HCT116 (cell line): ENCODE measurements at regions not wholly inside any gene's neighbourhood (a gene's known extent, or its start where the extent isn't known, plus 50 kb on each side); places are given as distances from the start of the nearest gene placed in this dataset.

Experiments used
- ATAC-seq: fragments of 200-7000 bp; cut with Tn5 transposase; 2 replicates; pipeline ENCODE4 v1.9.1; 2020; ENCODE audit warnings: mild to moderate bottlenecking, moderate library complexity
- BruUV-seq: library from RNA; stranded (reverse); fragments of 400-500 nt; replicated peaks from 2 replicates; lab custom pipeline; 2021; lab: Mats Ljungman, UMichigan
- CTCF ChIA-PET: fragments of 300-600 bp; sonication (Branson Sonifier 250); formaldehyde crosslinking; loops from one replicate; lab custom pipeline; 2021; ENCODE audit warnings: antibody characterized with exemption; lab: Charles Lee
- POLR2A ChIA-PET: fragments of 300-600, 350-600 bp; sonication (Branson Sonifier 250); formaldehyde crosslinking; loops from one replicate; lab custom pipeline; 2021; ENCODE audit warnings: antibody characterized with exemption; lab: Charles Lee
- RAD21 ChIA-PET, 2 experiments: fragments of 300-600 bp; sonication (Branson Sonifier 250); formaldehyde crosslinking; loops; one replicate each; lab custom pipeline; 2023; ENCODE audit warnings: low total read pairs in 2 of 2; ENCODE audit not compliant: uncharacterized antibody in 2 of 2, unreplicated experiment in 2 of 2, low non-redundant PET in 1 of 2; lab: Charles Lee
- DNase-seq: peaks from one replicate; pipeline ENCODE4 v3.0.0-alpha.2; 2010; ENCODE audit warnings: low read depth, low spot score
- H2AFZ ChIP-seq: fragments of 200-600 bp; shearing (Covaris generic), sonication (generic); 2 replicates; pipeline ENCODE4 v1.6.1; 2017; ENCODE audit warnings: low read depth, mixed run types, mixed read lengths, antibody characterized with exemption, low read length; ENCODE audit not compliant: poor library complexity, severe bottlenecking
- H3K27ac ChIP-seq: 2 replicates; pipeline ENCODE4 v1.5.1; 2012; ENCODE audit warnings: low read depth, low read length
- H3K27me3 ChIP-seq: fragments of 200-600 bp; sonication (generic); 2 replicates; pipeline ENCODE4 v1.6.1; 2016; ENCODE audit warnings: mixed run types, low read length, mixed read lengths; ENCODE audit not compliant: insufficient read depth
- H3K36me3 ChIP-seq, 2 experiments: fragments of 200-500 bp in 1 of 2; fragments of 200-600 bp in 1 of 2; sonication (Bioruptor generic) in 1 of 2; sonication (generic) in 1 of 2; 2 replicates each; pipeline versions ENCODE4 v1.5.1 to v1.6.1; 2014 to 2016; ENCODE audit warnings: low read length in 2 of 2, inconsistent platforms in 1 of 2, mixed read lengths in 1 of 2, mixed run types in 1 of 2; ENCODE audit not compliant: insufficient read depth in 2 of 2, control insufficient read depth in 1 of 2
- H3K4me1 ChIP-seq, 2 experiments: fragments of 200-600 bp in 1 of 2; sonication (generic) in 1 of 2; 2 replicates each; pipeline versions ENCODE4 v1.5.1 to v1.6.1; 2012 to 2017; ENCODE audit warnings: low read length in 2 of 2, inconsistent platforms in 1 of 2, mild to moderate bottlenecking in 1 of 2, mixed read lengths in 1 of 2, mixed run types in 1 of 2, moderate library complexity in 1 of 2; ENCODE audit not compliant: insufficient read depth in 2 of 2, control insufficient read depth in 1 of 2
- H3K4me2 ChIP-seq: fragments of 200-600 bp; sonication (generic); 2 replicates; pipeline ENCODE4 v1.6.1; 2017; ENCODE audit warnings: mixed run types, low read length, mixed read lengths
- H3K4me3 ChIP-seq, 2 experiments: fragments of 200-600 bp in 1 of 2; sonication (generic) in 1 of 2; replicated peaks in 1 of 2; 2 replicates each; pipeline ENCODE4 v1.5.1; 2011 to 2016; ENCODE audit warnings: low read length in 2 of 2, control low read depth in 1 of 2, low read depth in 1 of 2, mild to moderate bottlenecking in 1 of 2, mixed read lengths in 1 of 2, mixed run types in 1 of 2
- H3K79me2 ChIP-seq: fragments of 200-600 bp; sonication (generic); 2 replicates; pipeline ENCODE4 v1.6.1; 2017; ENCODE audit warnings: mild to moderate bottlenecking, mixed run types, low read length, moderate library complexity, mixed read lengths; ENCODE audit not compliant: insufficient read depth
- H3K9ac ChIP-seq: fragments of 200-600 bp; sonication (generic); 2 replicates; pipeline ENCODE4 v1.6.1; 2016; ENCODE audit warnings: low read length, mixed read lengths
- H3K9me2 ChIP-seq: fragments of 200-600 bp; sonication (generic), shearing (Covaris generic); 2 replicates; pipeline ENCODE4 v1.6.1; 2017; ENCODE audit warnings: mixed run types, mild to moderate bottlenecking, moderate library complexity; ENCODE audit not compliant: insufficient read depth
- H3K9me3 ChIP-seq, 2 experiments: fragments of 200-500 bp in 1 of 2; fragments of 200-600 bp in 1 of 2; sonication (Bioruptor generic) in 1 of 2; sonication (generic) in 1 of 2; 2 replicates each; pipeline ENCODE4 v1.6.1; 2014 to 2017; ENCODE audit warnings: low read length in 2 of 2, mixed read lengths in 2 of 2, inconsistent platforms in 1 of 2, low read depth in 1 of 2, mild to moderate bottlenecking in 1 of 2, mixed run types in 1 of 2, moderate library complexity in 1 of 2; ENCODE audit not compliant: control insufficient read depth in 1 of 2, insufficient read depth in 1 of 2
- H4K20me1 ChIP-seq: fragments of 200-600 bp; sonication (generic), shearing (Covaris generic); 2 replicates; pipeline ENCODE4 v1.6.1; 2017; ENCODE audit warnings: mixed run types, mild to moderate bottlenecking, moderate library complexity; ENCODE audit not compliant: insufficient read depth
- CBX3 ChIP-seq: IDR thresholded peaks from 2 replicates; pipeline ENCODE4 v1.6.1; 2012; ENCODE audit warnings: low read depth
- CTCF ChIP-seq, 3 experiments: fragments of 200-600 bp in 1 of 3; sonication (generic) in 1 of 3; IDR thresholded peaks in 2 of 3; conservative IDR thresholded peaks in 1 of 3; 2 replicates each; pipeline ENCODE4 v1.5.1; 2012 to 2017; ENCODE audit warnings: low read depth in 2 of 3, low read length in 2 of 3, antibody characterized with exemption in 1 of 3, borderline replicate concordance in 1 of 3, control low read depth in 1 of 3, mild to moderate bottlenecking in 1 of 3, mixed read lengths in 1 of 3, mixed run types in 1 of 3, moderate library complexity in 1 of 3; ENCODE audit not compliant: insufficient read depth in 1 of 3
- EGR1 ChIP-seq: IDR thresholded peaks from 2 replicates; pipeline ENCODE4 v1.6.1; 2012; ENCODE audit warnings: low read depth
- EZH2 ChIP-seq: fragments of 200-600 bp; sonication (generic); IDR thresholded peaks from 2 replicates; pipeline ENCODE4 v1.6.1; 2017; ENCODE audit warnings: antibody characterized with exemption, mixed run types
- EZH2phosphoT487 ChIP-seq: fragments of 200-600 bp; IDR thresholded peaks from 2 replicates; pipeline ENCODE4 v1.6.1; 2018; ENCODE audit warnings: antibody characterized with exemption, borderline replicate concordance
- FOSL1 ChIP-seq: IDR thresholded peaks from 2 replicates; pipeline ENCODE4 v1.6.1; 2012; ENCODE audit warnings: low read depth
- JUND ChIP-seq: IDR thresholded peaks from 2 replicates; pipeline ENCODE4 v1.6.1; 2012
- POLR2AphosphoS5 ChIP-seq: IDR thresholded peaks from 2 replicates; pipeline ENCODE4 v1.6.1; 2011; ENCODE audit warnings: mild to moderate bottlenecking, low read depth, low read length, moderate library complexity
- RAD21 ChIP-seq: IDR thresholded peaks from 2 replicates; pipeline ENCODE4 v1.6.1; 2012; ENCODE audit warnings: low read depth, mild to moderate bottlenecking
- SP1 ChIP-seq: IDR thresholded peaks from 2 replicates; pipeline ENCODE4 v1.6.1; 2012; ENCODE audit warnings: low read depth
- SRF ChIP-seq: IDR thresholded peaks from 2 replicates; pipeline ENCODE4 v1.6.1; 2012; ENCODE audit warnings: low read depth
- TCF7L2 ChIP-seq: IDR thresholded peaks from 2 replicates; pipeline ENCODE4 v1.7.0; 2011; ENCODE audit warnings: borderline replicate concordance, inconsistent platforms; ENCODE audit not compliant: insufficient read depth, insufficient read length; ENCODE audit errors: extremely low read depth
- YY1 ChIP-seq: IDR thresholded peaks from 2 replicates; pipeline ENCODE4 v1.6.1; 2011; ENCODE audit warnings: low read length, low read depth, moderate library complexity, mild to moderate bottlenecking; ENCODE audit not compliant: insufficient replicate concordance; ENCODE audit errors: extremely low read depth
- ZFX ChIP-seq: fragments of 450-650 bp; IDR thresholded peaks from 2 replicates; pipeline ENCODE4 v1.6.1; 2017
- ZNF274 ChIP-seq: fragments of 200-500 bp; sonication (Bioruptor generic); IDR thresholded peaks from 2 replicates; pipeline ENCODE4 v1.6.1; 2014; ENCODE audit warnings: mild to moderate bottlenecking, low read depth, low read length, inconsistent platforms
- intact Hi-C: fragments of 100-400 bp; cut with micrococcal nuclease; formaldehyde crosslinking; loops from 2 replicates; pipeline ENCODE4 v1.10.0; 2022

GRCh38 chr5:133792655-133793054 is 175.8 kb downstream of the C5orf15 start:
- Histone ChIP-seq H4K20me1 (no peaks in the 10 kb centered on the region), H3K9me2 (no peaks in the 10 kb centered on the region), H3K4me3 (no peak overlapping the region), H3K9ac (no peak overlapping the region), H3K4me2 (no peak overlapping the region), H3K27ac (no peak overlapping the region), H3K4me1 (no peaks in the 10 kb centered on the region), H3K79me2 (no peaks in the 10 kb centered on the region), H3K36me3 (no peaks in the 10 kb centered on the region), H2AFZ (no peak overlapping the region), H3K27me3 (peaks cover 14% of the 10 kb centered on the region), H3K9me3 (no peaks in the 10 kb centered on the region)
- ChIA-PET RAD21 (no interaction called here), CTCF (no interaction called here), POLR2A (no interaction called here)
- intact Hi-C loops = no loop called here
- ATAC-seq (no peak), DNase-seq (no peak)
- BruUV-seq = no TSS peak
- TF ChIP-seq EGR1 (no peak), FOSL1 (no peak), EZH2phosphoT487 (no peak), CBX3 (no peak), SP1 (no peak), TCF7L2 (no peak), JUND (no peak), YY1 (no peak), POLR2AphosphoS5 (no peak), RAD21 (no peak), ZNF274 (no peak)

GRCh38 chr5:133792024-133792423 is 176.4 kb downstream of the C5orf15 start:
- ATAC-seq (no peak), DNase-seq (no peak)
- no peaks in the 10 kb centered on the region for H4K20me1 ChIP-seq
- H3K27me3 ChIP-seq = peaks cover 14% of the 10 kb centered on the region
- no peak overlapping the region for H3K4me3 ChIP-seq
- intact Hi-C loops = no loop called here
- H3K4me2 ChIP-seq = no peak overlapping the region
- ChIA-PET RAD21 (no interaction called here), POLR2A (no interaction called here), CTCF (no interaction called here)
- no peaks in the 10 kb centered on the region for H3K36me3 ChIP-seq
- no peak overlapping the region for H3K9ac ChIP-seq
- H3K27ac ChIP-seq = no peak overlapping the region
- BruUV-seq = no TSS peak
- no peak overlapping the region for H2AFZ ChIP-seq
- no peaks in the 10 kb centered on the region for H3K9me2 ChIP-seq
- H3K79me2 ChIP-seq = no peaks in the 10 kb centered on the region
- H3K9me3 ChIP-seq = no peaks in the 10 kb centered on the region
- no peak for TF ChIP-seq EGR1
- TF ChIP-seq SRF = no peak
- TF ChIP-seq JUND = no peak
- no peak for TF ChIP-seq EZH2phosphoT487
- no peak for TF ChIP-seq ZNF274
- no peak for TF ChIP-seq SP1
- TF ChIP-seq CTCF (IDR thresholded peaks at IDR 0.05 in 2 of 3, conservative IDR thresholded peaks at IDR 0.05 in 1 of 3; ENCODE audit: borderline replicate concordance in 1 of 3, insufficient read depth in 1 of 3, low read depth in 2 of 3, low read length in 2 of 3) = no peak
- TF ChIP-seq YY1 = no peak
- no peak for TF ChIP-seq ZFX
- TF ChIP-seq EZH2 = no peak
- no peaks in the 10 kb centered on the region for H3K4me1 ChIP-seq
